SU-DHL-6 (cell line): ENCODE measurements at regions not wholly inside any gene's neighbourhood (a gene's known extent, or its start where the extent isn't known, plus 50 kb on each side); places are given as distances from the start of the nearest gene placed in this dataset.

ENCODE experiments used
- EZH2phosphoT487 ChIP-seq: fragments of 200-600 bp; sonication (generic), shearing (Covaris generic); conservative IDR thresholded peaks from 2 replicates; pipeline ENCODE4 v1.6.1; 2018; ENCODE audit warnings: mild to moderate bottlenecking, antibody characterized with exemption, low read length, moderate library complexity, mixed read lengths
- TF ChIP-seq, protein P1 (sequence below): fragments of 200-600 bp; sonication (generic); IDR thresholded peaks from one replicate; pipeline ENCODE4 v1.5.1; 2017; ENCODE audit warnings: antibody characterized with exemption, mild to moderate bottlenecking, low read length, moderate library complexity; ENCODE audit not compliant: insufficient read depth, poor library complexity, severe bottlenecking

- TF ChIP-seq, protein P1, sequence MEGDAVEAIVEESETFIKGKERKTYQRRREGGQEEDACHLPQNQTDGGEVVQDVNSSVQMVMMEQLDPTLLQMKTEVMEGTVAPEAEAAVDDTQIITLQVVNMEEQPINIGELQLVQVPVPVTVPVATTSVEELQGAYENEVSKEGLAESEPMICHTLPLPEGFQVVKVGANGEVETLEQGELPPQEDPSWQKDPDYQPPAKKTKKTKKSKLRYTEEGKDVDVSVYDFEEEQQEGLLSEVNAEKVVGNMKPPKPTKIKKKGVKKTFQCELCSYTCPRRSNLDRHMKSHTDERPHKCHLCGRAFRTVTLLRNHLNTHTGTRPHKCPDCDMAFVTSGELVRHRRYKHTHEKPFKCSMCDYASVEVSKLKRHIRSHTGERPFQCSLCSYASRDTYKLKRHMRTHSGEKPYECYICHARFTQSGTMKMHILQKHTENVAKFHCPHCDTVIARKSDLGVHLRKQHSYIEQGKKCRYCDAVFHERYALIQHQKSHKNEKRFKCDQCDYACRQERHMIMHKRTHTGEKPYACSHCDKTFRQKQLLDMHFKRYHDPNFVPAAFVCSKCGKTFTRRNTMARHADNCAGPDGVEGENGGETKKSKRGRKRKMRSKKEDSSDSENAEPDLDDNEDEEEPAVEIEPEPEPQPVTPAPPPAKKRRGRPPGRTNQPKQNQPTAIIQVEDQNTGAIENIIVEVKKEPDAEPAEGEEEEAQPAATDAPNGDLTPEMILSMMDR, result no peak
- no peak for TF ChIP-seq EZH2phosphoT487
These were observed 305.1 kb upstream of the SLC10A2 start for GRCh38 chr13:103371271-103371670.
